H1 (cell line): ENCODE measurements at regions not wholly inside any gene's neighbourhood (a gene's known extent, or its start where the extent isn't known, plus 50 kb on each side); places are given as distances from the start of the nearest gene placed in this dataset.

Experiments
- TF ChIP-seq, protein P1 (sequence below): IDR thresholded peaks from 2 replicates; pipeline ENCODE4 v1.6.1; 2011; ENCODE audit warnings: low read length, improper control_type of control experiment

DNA sequence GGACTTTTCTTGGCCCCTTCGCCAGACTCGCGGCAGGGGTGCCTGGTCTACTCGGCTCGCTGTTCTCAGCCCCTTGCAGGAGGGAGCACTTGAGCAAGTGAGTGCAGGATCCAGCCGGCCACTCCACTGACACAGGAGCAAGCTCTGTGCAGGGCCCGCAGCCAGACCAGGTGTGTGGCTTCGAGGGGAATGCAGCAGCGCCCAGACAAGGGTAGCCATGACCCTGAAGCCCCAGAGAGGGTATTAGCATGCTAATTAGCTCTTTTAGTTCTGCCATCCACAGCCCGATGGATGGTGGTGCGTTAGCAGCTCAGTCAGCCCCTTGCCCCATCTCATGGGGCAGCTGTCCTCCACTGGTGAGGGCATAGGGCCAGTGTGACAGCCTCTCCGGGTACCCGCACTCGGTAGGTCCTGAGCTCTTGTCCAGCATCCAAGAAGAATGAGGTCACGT, 103.2 kb upstream of the HS6ST1 start (continued):
- TF ChIP-seq, protein P1, sequence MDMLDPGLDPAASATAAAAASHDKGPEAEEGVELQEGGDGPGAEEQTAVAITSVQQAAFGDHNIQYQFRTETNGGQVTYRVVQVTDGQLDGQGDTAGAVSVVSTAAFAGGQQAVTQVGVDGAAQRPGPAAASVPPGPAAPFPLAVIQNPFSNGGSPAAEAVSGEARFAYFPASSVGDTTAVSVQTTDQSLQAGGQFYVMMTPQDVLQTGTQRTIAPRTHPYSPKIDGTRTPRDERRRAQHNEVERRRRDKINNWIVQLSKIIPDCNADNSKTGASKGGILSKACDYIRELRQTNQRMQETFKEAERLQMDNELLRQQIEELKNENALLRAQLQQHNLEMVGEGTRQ, result no peak
